Hematopoietic multipotent progenitor cell treated with erythropoietin and hydrocortisone succinate and interleukin-3 and kit ligand, for 17 days (in vitro differentiated cells): ENCODE measurements at regions not wholly inside any gene's neighbourhood (a gene's known extent, or its start where the extent isn't known, plus 50 kb on each side); places are given as distances from the start of the nearest gene placed in this dataset.
"Not testable (repeated sequence)": the region's sequence is repeated elsewhere in the genome, so short reads cannot be mapped to it uniquely, and the experiment has no call there.

ENCODE experiments used
- DNase-seq: peaks from one replicate; pipeline ENCODE4 v3.0.0-alpha.2; 2015; ENCODE audit warnings: low spot score

DNA sequence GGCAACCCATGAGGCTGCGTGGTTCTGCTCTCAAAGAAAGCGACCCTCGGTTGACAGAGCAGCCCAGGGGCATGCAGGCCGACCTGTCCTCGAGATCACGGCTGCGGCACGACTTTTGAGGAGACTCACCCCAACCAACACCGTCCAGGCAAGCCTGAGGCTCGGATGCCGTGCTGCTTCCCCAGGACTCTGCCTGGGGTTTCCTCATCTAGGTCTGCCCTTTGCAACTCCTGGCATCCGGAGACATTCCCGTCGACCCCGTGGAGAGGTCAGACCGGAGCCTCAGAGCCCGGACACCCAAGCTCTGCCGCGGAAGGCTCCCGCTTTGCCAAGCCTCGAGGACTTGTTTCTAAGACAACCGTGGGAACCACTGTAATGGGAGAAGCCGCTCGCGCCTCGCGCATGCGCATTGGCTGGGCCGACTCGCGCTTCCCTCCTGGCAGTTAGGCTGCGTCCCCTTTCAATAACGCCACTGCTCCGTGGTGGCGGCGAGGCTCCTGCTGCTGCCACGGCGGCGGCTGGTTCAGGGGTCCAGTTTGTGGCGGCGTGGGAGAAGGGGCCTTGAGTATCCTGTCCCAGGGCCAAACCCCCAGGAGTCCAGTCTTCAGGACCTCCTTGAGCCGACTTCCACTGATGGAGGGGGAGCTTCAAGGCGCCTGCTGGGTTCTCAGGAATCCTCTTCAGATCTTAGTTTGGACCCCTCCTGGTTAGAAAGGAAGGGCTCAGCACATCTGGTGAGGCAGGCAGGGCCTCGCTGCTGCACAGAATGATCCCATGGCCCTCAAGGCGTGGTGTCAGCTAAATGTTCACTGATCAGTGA is 101.7 kb upstream of the ZNF337 start:
- DNase-seq: not testable (repeated sequence)

DNA sequence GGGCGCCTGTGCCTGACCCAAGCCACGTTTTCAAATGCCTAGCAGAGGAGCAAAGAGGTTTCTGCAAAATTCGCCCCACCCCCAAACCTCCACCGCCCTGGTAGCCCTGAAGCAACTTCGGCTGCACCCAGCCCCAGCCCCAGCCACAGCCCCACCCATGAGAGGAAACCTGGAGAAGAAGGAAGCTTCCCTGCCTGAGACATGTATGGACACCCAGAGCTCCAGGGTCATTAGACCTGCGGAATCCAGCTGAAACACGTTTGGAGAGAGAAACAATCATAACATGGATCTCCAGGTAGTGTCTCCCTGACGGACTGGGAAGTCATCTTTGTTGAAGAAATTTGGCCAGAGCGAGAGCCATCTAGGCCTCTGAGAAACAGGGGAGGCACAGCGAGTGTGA is 100.4 kb upstream of the ZNF337 start:
- not testable (repeated sequence) for DNase-seq

DNA sequence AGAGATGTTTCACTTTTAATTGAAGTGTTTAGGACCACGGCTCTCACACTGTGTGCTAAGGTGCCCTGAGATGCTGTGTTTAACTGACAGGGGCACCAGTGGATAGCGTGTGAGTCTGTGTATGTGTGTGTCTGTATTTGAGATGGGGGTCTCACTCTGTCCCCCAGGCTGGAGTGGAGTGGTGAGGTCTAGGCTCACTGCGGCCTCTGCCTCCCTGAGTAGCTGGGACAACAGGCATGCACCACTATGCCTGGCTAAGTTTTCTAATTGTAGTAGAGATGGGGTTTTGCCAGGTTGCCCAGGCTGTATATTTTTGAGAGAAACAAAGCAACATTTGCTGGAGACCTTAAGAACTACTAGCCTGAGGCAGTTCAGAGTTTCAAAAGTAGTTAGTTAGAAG is 80.6 kb upstream of the ZNF337 start:
- not testable (repeated sequence) for DNase-seq

DNA sequence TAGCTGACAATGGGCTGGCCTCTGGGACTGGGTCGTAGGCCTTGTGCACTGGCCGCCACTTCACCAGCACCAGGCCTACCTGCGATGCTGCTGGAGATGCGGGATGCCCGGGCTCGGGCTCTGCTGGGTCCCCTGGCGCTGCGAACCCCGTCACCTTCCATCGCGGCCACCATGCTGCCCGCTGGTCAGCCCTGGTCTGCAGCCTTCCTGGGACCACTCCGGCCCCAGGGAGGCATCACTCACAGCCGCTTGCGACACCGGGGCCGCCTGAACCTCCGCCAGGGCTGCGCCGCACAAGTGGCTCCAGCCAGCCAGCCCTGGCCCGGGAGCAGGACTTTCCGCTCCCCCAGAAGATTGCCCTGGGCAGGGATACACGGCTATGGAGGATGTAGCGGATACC is 78.1 kb upstream of the ZNF337 start:
- not testable (repeated sequence) for DNase-seq

DNA sequence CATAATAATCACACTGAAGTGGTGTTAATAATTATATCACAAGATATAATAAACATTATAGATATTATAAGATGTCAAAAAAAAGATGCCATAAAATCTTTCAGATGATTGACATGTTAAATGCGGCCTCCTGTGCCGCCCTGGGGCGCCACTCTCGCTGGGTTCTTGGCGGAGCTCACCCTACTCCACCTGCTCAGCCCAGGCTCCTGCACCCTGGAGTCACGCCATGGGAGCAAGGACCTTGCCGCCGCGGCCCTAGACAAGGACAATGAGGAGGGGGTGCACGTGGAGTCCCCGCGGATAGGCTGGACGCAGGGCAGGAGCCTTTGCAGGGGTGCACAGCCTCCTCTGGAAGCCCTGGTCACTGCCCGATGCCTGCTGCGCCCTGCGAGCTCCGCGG is 77.5 kb upstream of the ZNF337 start:
- not testable (repeated sequence) for DNase-seq

DNA sequence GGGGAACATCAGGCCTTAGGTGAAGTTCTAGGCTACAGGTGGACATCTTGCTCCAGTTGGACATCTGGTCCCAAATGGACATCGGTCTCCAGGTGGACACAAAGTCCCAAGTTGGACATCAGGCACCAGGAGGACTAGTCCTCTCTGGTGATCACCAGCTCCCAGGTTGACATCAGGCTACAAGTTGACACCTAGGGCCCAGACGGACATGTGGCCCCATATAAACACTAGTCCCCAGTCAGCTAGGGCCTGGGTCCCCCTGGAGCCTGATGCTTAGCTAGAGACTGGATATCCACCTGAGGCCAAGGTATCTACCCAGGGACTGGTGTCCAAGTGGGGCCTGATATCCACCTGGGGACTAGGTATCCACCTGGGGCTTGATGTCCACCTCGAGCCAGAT is 75.8 kb upstream of the ZNF337 start:
- not testable (repeated sequence) for DNase-seq

DNA sequence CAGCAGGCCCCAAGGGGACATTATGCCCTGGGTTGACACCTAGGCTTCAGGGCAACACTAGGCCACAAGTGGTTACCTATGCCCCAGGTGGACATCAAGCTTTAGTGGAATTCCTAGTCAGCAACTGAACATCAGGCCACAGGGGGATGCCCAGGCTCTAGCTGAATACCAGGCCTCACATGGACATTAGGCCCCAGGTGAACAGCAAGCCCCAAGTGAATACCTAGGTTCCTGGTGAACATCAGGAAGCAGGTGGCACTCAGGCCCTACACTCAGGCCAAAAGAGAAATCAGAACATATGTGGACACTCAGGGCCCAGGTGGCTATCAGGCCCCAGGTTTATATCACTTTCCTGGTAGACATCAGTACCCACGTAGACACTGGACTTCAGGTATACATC is 75.2 kb upstream of the ZNF337 start:
- DNase-seq: not testable (repeated sequence)

DNA sequence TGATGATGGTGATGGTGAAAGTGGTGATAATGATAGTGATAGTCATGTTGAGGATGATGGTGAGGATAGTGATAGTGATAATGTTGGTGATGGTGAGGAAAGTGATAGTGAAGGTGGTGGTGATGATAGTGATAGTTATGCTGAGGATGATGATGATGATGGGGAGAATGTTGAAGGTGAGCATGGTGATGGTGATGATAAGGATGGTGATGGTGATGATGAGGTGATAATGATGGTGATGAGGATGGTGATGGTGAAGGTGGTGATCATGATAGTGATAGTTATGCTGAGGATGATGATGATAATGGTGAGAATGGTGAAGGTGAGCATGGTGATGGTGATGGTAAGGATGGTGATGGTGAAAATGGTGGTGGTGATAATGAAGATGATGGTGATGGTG is 64.9 kb upstream of the ZNF337 start:
- no peak for DNase-seq

DNA sequence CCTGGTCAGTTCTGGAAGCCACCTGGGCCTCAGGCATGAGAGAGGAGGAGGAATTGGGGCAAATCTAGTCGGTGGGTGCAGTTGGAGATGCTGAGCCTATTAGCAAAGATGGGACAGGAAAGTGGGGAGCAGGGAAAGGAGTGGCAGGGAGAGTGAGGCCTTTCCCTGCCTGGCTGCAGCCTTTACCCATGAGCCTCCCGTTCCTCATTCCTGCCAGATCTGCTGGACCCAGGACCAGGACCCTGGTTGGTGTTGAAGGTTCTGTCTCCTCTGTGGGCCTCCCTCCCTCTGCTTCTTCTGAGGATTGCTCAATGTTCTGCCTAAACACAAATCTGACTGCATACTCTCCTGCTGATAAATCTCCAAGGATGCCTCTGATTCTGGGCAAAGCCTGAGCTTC is 64.4 kb upstream of the ZNF337 start:
- DNase-seq: not testable (repeated sequence)

DNA sequence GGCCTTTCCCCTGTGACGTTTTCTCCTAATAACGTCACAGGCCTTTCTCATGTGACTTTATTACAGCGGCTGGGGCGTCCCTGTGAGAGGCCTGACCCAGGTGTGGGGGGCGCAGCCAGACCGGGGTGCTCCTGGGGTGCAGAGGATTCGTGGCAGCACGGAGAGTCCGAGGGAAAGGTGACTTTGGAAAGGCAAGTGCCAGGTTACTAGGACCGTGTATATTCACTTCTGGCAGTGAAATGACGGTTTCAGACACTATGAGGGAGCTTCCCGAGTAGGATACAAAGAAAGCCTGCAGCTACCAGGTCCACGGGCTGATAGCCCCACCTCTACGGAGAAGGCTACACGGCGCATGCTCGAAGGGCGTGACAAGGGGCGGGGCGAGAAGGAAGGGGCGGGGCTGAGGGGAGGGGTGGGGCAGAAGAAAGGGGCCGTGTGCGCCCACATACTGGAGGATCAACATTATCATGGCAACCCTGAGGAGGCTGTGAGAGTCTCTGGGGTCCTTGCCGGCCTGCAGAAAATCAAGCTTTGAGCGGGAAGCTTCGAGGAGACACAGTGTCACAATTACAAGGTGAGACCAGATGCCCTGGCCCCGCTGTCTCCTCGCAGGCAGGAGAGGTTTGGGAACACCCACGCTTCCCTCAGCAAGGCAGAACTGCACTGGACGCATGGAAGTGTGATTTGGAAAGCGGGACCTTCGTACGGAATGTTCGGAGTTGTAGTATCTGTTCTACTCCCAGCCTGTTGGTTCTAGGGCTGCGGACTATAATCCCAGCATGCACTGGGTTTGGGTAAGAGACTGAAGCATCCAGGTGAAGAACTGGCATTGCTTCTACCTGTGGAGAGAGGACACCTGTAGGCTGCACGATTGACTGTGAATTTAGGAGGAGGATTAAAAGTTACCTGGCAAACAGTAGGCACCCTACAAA is 54.4 kb upstream of the ZNF337 start:
- peak; percentile 9 for DNase-seq

DNA sequence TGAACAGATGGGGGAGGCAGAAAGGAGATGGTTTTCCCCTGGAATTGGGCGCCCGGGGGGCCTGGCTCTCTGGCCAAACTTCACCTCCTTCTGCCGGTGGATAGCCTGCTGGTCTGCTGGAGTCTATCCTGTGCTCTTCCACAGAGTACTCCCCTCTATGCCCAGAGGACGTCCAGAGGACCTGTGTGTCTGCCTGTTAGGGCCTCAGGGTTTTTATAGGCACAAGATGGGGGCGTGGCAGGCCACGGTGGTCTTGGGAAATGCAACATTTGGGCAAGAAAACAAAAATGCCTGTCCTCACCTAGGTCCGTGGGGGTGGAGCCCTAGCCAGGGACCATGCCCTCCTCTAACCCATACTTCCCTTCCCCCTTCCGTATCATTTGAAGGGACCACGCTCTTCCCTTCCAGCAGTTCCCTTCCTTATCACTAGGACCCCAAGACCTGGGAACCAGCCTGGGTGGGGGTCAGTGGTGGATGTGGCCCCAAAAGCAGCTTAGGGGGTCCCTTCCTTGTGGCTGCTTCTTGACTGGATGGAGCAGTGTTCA is 53.6 kb upstream of the ZNF337 start:
- DNase-seq: no peak

DNA sequence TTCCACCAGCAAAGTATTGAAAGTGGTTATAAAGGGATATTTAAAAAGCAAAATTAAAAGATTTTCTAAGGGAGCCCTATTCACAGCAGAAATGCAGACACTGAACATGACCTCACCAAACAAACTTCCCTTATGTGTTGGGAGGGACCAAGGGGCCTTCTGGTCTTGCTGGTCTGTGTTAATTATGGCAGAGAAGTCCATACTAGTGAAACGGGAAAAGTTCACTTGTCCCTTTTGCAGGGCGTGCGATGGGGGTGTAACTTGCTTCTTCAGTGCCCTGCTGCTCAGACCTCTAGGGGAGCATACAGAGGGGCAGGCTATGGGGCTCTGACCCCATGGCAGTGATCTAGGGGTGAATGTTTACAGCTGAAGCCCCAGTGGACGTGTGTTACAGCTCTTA is 53.0 kb upstream of the ZNF337 start:
- no peak for DNase-seq
